Panc1 (cell line): ENCODE measurements at regions not wholly inside any gene's neighbourhood (a gene's known extent, or its start where the extent isn't known, plus 50 kb on each side); places are given as distances from the start of the nearest gene placed in this dataset.

Source experiments
- CTCF ChIP-seq: fragments of 450-650 bp; IDR thresholded peaks from 2 replicates; pipeline ENCODE4 v1.5.1; 2017; ENCODE audit warnings: mild to moderate bottlenecking
- TCF7L2 ChIP-seq: IDR thresholded peaks from 2 replicates; pipeline ENCODE4 v1.6.1; 2011; ENCODE audit warnings: mild to moderate bottlenecking, low read depth, low read length, inconsistent platforms

GRCh38 chrX:6708676-6709380 lies 173.9 kb upstream of the VCX3A start:
- TF ChIP-seq CTCF (no peak), TCF7L2 (no peak)
